K562 (cell line): ENCODE measurements at regions not wholly inside any gene's neighbourhood (a gene's known extent, or its start where the extent isn't known, plus 50 kb on each side); places are given as distances from the start of the nearest gene placed in this dataset.

Experiments
- ATAC-seq: fragments of 200-7000 bp; cut with Tn5 transposase; 3 replicates; pipeline ENCODE4 v1.9.1; 2020; ENCODE audit warnings: moderate library complexity
- BruUV-seq: library from RNA; stranded (reverse); fragments of 400-500 nt; replicated peaks from 2 replicates; lab custom pipeline; 2021; lab: Mats Ljungman, UMichigan
- CTCF ChIA-PET: fragments of 300-600 bp; formaldehyde crosslinking; extraction: SDS; loops from one replicate; lab custom pipeline; 2021; ENCODE audit warnings: low intra/inter-chr PET ratio; lab: Yijun Ruan, JAX
- POLR2A ChIA-PET: fragments of 300-600, 350-650 bp; sonication (Branson Sonifier 250); formaldehyde crosslinking; extraction: SDS; loops from one replicate; lab custom pipeline; 2021; ENCODE audit warnings: antibody characterized with exemption, inconsistent platforms; lab: Yijun Ruan, JAX
- DNase-seq, 4 experiments: peaks; one replicate each; pipeline versions ENCODE4 v3.0.0 to v3.0.0-alpha.2; 2011 to 2018; ENCODE audit warnings: low spot score in 3 of 4, mixed read lengths in 3 of 4; ENCODE audit errors: extremely low read depth in 1 of 4
- FAIRE-seq: peaks from 2 replicates; lab custom pipeline; 2011; peaks lifted over from hg19 to GRCh38; lab: Jason Lieb, UNC
- H2AFZ ChIP-seq: 2 replicates; pipeline ENCODE4 v1.6.0; 2011; ENCODE audit warnings: low read depth, low read length, control low read depth, inconsistent platforms
- H3K27ac ChIP-seq: fragments of 200-600 bp; 3 replicates; pipeline ENCODE4 v1.8.0; 2011; ENCODE audit warnings: low read depth, mild to moderate bottlenecking, control low read depth, inconsistent platforms, low read length, moderate library complexity, mixed read lengths; ENCODE audit errors: extremely low read depth
- H3K27me3 ChIP-seq, 2 experiments: fragments of 300-600 bp in 1 of 2; 2 replicates in 1 of 2; 3 replicates in 1 of 2; pipeline versions ENCODE4 v1.6.0 to v1.8.0; 2011; ENCODE audit warnings: inconsistent platforms in 2 of 2, low read length in 2 of 2, mild to moderate bottlenecking in 1 of 2, mixed read lengths in 1 of 2, moderate library complexity in 1 of 2; ENCODE audit not compliant: control insufficient read depth in 2 of 2, insufficient read depth in 2 of 2
- H3K36me3 ChIP-seq: fragments of 300-600 bp; 3 replicates; pipeline ENCODE4 v1.8.0; 2011; ENCODE audit warnings: mild to moderate bottlenecking, low read length, inconsistent platforms; ENCODE audit not compliant: control insufficient read depth, insufficient read depth
- H3K4me1 ChIP-seq, 2 experiments: fragments of 200-600 bp in 1 of 2; replicated peaks in 1 of 2; 2 replicates in 1 of 2; 3 replicates in 1 of 2; pipeline versions ENCODE4 v1.5.1 to v1.8.0; 2011; ENCODE audit warnings: inconsistent platforms in 2 of 2, low read length in 2 of 2, mild to moderate bottlenecking in 1 of 2, mixed read lengths in 1 of 2, moderate library complexity in 1 of 2; ENCODE audit not compliant: control insufficient read depth in 2 of 2, insufficient read depth in 2 of 2
- H3K4me2 ChIP-seq: 2 replicates; pipeline ENCODE4 v1.6.1; 2011; ENCODE audit warnings: low read length, control low read depth, inconsistent platforms, mixed read lengths; ENCODE audit not compliant: insufficient read depth
- H3K4me3 ChIP-seq: fragments of 200-600 bp; sonication (generic), shearing (Covaris generic); 2 replicates; pipeline ENCODE4 v1.5.1; 2016; ENCODE audit warnings: control low read depth, inconsistent platforms
- H3K79me2 ChIP-seq: fragments of 200-600 bp; 3 replicates; pipeline ENCODE4 v1.8.0; 2011; ENCODE audit warnings: low read length, inconsistent platforms; ENCODE audit not compliant: control insufficient read depth, insufficient read depth
- H3K9ac ChIP-seq, 2 experiments: 2 replicates each; pipeline versions ENCODE4 v1.6.0 to v1.6.1; 2011; ENCODE audit warnings: low read depth in 2 of 2, low read length in 2 of 2, control low read depth in 1 of 2, inconsistent platforms in 1 of 2, mild to moderate bottlenecking in 1 of 2, mixed read lengths in 1 of 2; ENCODE audit not compliant: insufficient read depth in 1 of 2
- H3K9me1 ChIP-seq: one replicate; pipeline ENCODE4 v1.6.0; 2011; ENCODE audit warnings: inconsistent platforms, mild to moderate bottlenecking, low read length, moderate library complexity; ENCODE audit not compliant: control insufficient read depth, insufficient read depth
- H3K9me3 ChIP-seq: replicated peaks from 2 replicates; pipeline ENCODE4 v1.5.1; 2011; ENCODE audit warnings: low read depth, low read length, inconsistent platforms; ENCODE audit not compliant: control insufficient read depth, insufficient read depth
- H4K20me1 ChIP-seq: replicated peaks from 2 replicates; pipeline ENCODE4 v1.6.1; 2011; ENCODE audit warnings: low read length, inconsistent platforms, mixed read lengths; ENCODE audit not compliant: control insufficient read depth, insufficient read depth
- BRCA1 ChIP-seq, 2 experiments: fragments of 450-650 bp in 1 of 2; sonication (generic) in 1 of 2; formaldehyde crosslinking in 1 of 2; IDR thresholded peaks; 2 replicates each; pipeline versions ENCODE4 v1.5.0 to v1.6.1; 2017 to 2020; ENCODE audit warnings: mild to moderate bottlenecking in 1 of 2, missing genetic modification reagents in 1 of 2
- CBX1 ChIP-seq: sonication (generic); IDR thresholded peaks from 2 replicates; pipeline ENCODE4 v1.6.1; 2016; ENCODE audit warnings: antibody characterized with exemption, low read depth, mild to moderate bottlenecking
- ESRRB ChIP-seq: fragments of 250-450 bp; sonication (Bioruptor Pico); IDR thresholded peaks from 2 replicates; pipeline ENCODE4 v1.5.0; 2020; ENCODE audit warnings: mild to moderate bottlenecking, moderate library complexity, borderline replicate concordance
- HMG20B ChIP-seq: fragments of 250-450 bp; sonication (Bioruptor Pico); IDR thresholded peaks from 2 replicates; pipeline ENCODE4 v1.5.0; 2021; ENCODE audit warnings: mild to moderate bottlenecking
- JUND ChIP-seq, 2 experiments: IDR thresholded peaks; 2 replicates in 1 of 2; 3 replicates in 1 of 2; pipeline ENCODE4 v1.6.1; 2011; ENCODE audit warnings: borderline replicate concordance in 2 of 2, low read depth in 2 of 2, low read length in 2 of 2, improper control_type of control experiment in 1 of 2, missing biosample characterization in 1 of 2, missing genetic modification characterization in 1 of 2, missing genetic modification reagents in 1 of 2
- NFXL1 ChIP-seq: fragments of 450-650 bp; formaldehyde crosslinking; IDR thresholded peaks from 2 replicates; pipeline ENCODE4 v1.4.0; 2021; ENCODE audit warnings: mild to moderate bottlenecking
- RBM25 ChIP-seq: fragments of 200-400 bp; formaldehyde crosslinking; IDR thresholded peaks from 2 replicates; pipeline ENCODE4 v1.6.1; 2018; ENCODE audit warnings: low read length, low read depth, moderate library complexity; ENCODE audit not compliant: severe bottlenecking
- RFX1 ChIP-seq: fragments of 450-650 bp; IDR thresholded peaks from 2 replicates; pipeline ENCODE4 v1.6.1; 2016; ENCODE audit warnings: mild to moderate bottlenecking, moderate library complexity
- SMAD4 ChIP-seq: fragments of 250-450 bp; sonication (Bioruptor Pico); conservative IDR thresholded peaks from 2 replicates; pipeline ENCODE4 v1.8.0; 2021; ENCODE audit warnings: inconsistent platforms, mild to moderate bottlenecking, moderate library complexity
- TBL1XR1 ChIP-seq, 2 experiments: IDR thresholded peaks; 2 replicates each; pipeline ENCODE4 v1.6.1; 2012; ENCODE audit warnings: improper control_type of control experiment in 2 of 2, low read length in 2 of 2, mild to moderate bottlenecking in 1 of 2
- ZC3H8 ChIP-seq: fragments of 450-650 bp; IDR thresholded peaks from 2 replicates; pipeline ENCODE4 v1.6.1; 2017
- ZNF224 ChIP-seq: sonication (generic); formaldehyde crosslinking; IDR thresholded peaks from 2 replicates; pipeline ENCODE4 v1.8.0; 2022; ENCODE audit warnings: mild to moderate bottlenecking, missing genetic modification reagents
- WGBS: fragments of 100-300 bp; shearing (Covaris generic); methylation state at CpG from one replicate; pipeline ENCODE4 v1.1.6; 2016; ENCODE audit warnings: low coverage, mixed read lengths; ENCODE audit not compliant: insufficient coverage; ENCODE audit errors: missing lambda C conversion rate; 5-methylcytosine and 5-hydroxymethylcytosine counted together
- in situ Hi-C: fragments of 300-500 bp; cut with MboI; formaldehyde crosslinking; loops from 4 replicates; pipeline ENCODE4 v1.15.0; 2018; ENCODE audit warnings: inconsistent platforms, mixed read lengths
- intact Hi-C: fragments of 100-400 bp; cut with micrococcal nuclease; formaldehyde crosslinking; loops from 2 replicates; pipeline ENCODE4 v1.14.2; 2022
- TF ChIP-seq, protein P1 (sequence below): sonication (generic); formaldehyde crosslinking; IDR thresholded peaks from 2 replicates; pipeline ENCODE4 v1.8.1; 2023; ENCODE audit warnings: mild to moderate bottlenecking, missing genetic modification reagents
- TF ChIP-seq, protein P2 (sequence below): sonication (generic); formaldehyde crosslinking; IDR thresholded peaks from 2 replicates; pipeline ENCODE4 v1.8.1; 2023; ENCODE audit warnings: mild to moderate bottlenecking, missing genetic modification reagents

DNA sequence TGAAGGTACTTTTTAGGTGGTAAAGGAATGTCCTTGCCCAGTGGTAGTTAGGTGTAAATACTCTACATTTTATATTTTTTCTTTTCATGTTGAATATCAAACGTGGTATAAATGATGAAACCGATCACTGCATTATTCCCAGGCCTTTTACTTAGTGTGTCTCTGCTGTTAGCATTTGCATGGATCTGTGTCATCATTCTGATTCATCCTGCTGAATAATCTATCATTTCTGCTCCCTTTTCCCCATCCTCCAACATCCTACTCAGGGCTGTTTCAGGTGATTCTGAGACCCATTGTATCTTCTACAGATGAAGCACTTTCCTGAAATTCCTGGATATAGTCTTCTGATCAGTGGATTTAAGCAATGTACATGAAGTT lies 61.0 kb upstream of the PTHLH start:
- Histone ChIP-seq H3K27me3 (no peaks in the 10 kb centered on the region), H3K4me2 (no peak overlapping the region), H3K9me3 (no peaks in the 10 kb centered on the region), H3K36me3 (no peaks in the 10 kb centered on the region), H3K4me3 (no peak overlapping the region), H4K20me1 (no peaks in the 10 kb centered on the region), H3K9ac (no peak overlapping the region), H3K9me1 (no peaks in the 10 kb centered on the region), H2AFZ (no peak overlapping the region; the same call in 1 of the 2 replicates), H3K79me2 (no peaks in the 10 kb centered on the region), H3K4me1 (peaks cover under 1 to 11% of the 10 kb centered on the region in 2 experiments; a peak in 4 of 5 replicates), H3K27ac (no peak overlapping the region)
- WGBS: 46% methylated on average over 2 of the region's 2 CpGs
- TF ChIP-seq, protein P1, sequence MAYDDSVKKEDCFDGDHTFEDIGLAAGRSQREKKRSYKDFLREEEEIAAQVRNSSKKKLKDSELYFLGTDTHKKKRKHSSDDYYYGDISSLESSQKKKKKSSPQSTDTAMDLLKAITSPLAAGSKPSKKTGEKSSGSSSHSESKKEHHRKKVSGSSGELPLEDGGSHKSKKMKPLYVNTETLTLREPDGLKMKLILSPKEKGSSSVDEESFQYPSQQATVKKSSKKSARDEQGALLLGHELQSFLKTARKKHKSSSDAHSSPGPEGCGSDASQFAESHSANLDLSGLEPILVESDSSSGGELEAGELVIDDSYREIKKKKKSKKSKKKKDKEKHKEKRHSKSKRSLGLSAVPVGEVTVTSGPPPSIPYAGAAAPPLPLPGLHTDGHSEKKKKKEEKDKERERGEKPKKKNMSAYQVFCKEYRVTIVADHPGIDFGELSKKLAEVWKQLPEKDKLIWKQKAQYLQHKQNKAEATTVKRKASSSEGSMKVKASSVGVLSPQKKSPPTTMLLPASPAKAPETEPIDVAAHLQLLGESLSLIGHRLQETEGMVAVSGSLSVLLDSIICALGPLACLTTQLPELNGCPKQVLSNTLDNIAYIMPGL: no peak
- no peak for TF ChIP-seq ESRRB
- TF ChIP-seq RFX1: no peak
- TF ChIP-seq SMAD4 (CRISPR knock-in tag): no peak
- TF ChIP-seq JUND (IDR thresholded peaks at IDR 0.05; ENCODE audit: borderline replicate concordance, low read depth, low read length): no peak
- TF ChIP-seq JUND (tag; IDR thresholded peaks at IDR 0.05; ENCODE audit: borderline replicate concordance, low read depth, low read length): no peak
- no peak for TF ChIP-seq NFXL1 (CRISPR knock-in tag)
- no peak for TF ChIP-seq HMG20B
- TF ChIP-seq RBM25: no peak
- no peak for TF ChIP-seq ZC3H8
- TF ChIP-seq TBL1XR1 (IDR thresholded peaks at IDR 0.05; ENCODE audit: low read length in 2 of 2): no peak
- TF ChIP-seq CBX1: no peak
- TF ChIP-seq ZNF224 (CRISPR knock-in tag): no peak
- TF ChIP-seq, protein P2, sequence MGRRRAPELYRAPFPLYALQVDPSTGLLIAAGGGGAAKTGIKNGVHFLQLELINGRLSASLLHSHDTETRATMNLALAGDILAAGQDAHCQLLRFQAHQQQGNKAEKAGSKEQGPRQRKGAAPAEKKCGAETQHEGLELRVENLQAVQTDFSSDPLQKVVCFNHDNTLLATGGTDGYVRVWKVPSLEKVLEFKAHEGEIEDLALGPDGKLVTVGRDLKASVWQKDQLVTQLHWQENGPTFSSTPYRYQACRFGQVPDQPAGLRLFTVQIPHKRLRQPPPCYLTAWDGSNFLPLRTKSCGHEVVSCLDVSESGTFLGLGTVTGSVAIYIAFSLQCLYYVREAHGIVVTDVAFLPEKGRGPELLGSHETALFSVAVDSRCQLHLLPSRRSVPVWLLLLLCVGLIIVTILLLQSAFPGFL (CRISPR knock-in tag): no peak
- TF ChIP-seq BRCA1 (IDR thresholded peaks at IDR 0.05): no peak
- no peak for TF ChIP-seq BRCA1 (CRISPR knock-in tag; IDR thresholded peaks at IDR 0.05)
- POLR2A ChIA-PET: no interaction called here
- no peak for DNase-seq
- CTCF ChIA-PET: no interaction called here
- ATAC-seq: no peak
- intact Hi-C loops: no loop called here
- BruUV-seq: no TSS peak
- no peak for FAIRE-seq
- in situ Hi-C loops: no loop called here
